NOMO-1 treated with dmso at 0.1 percent for 144 hours (cell line): ENCODE measurements at regions not wholly inside any gene's neighbourhood (a gene's known extent, or its start where the extent isn't known, plus 50 kb on each side); places are given as distances from the start of the nearest gene placed in this dataset.
"Not testable (repeated sequence)": the region's sequence is repeated elsewhere in the genome, so short reads cannot be mapped to it uniquely, and the experiment has no call there.

Experiments used
- DNase-seq: peaks from one replicate; lab custom pipeline; 2025; ENCODE audit not compliant: unreplicated experiment; lab: John Stamatoyannopoulos, UW

- no peak for DNase-seq
Observed at GRCh38 chr4:26173619-26174018, 147.2 kb upstream of the RBPJ start.

DNA sequence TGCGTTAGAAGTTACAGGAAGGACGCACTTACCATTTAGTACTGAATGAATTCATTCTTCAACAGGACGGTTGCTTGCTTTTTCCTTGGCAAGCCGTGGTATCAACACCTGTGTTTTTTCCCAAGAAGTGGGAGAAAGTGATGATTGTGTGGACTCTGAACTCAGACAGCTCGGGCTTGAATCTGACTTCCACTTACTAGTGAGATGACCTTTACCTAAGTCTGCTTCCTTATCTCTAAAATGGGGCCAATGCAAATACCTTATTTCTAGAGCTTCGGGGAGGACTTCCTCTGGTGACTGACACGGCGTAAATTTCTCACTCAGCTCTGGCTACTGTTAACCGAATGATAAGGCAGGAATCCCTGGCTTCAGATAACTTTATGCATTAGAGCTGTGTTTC lies 146.8 kb upstream of the RBPJ start:
- no peak for DNase-seq

GRCh38 chr4:26175006-26175786 lies 145.6 kb upstream of the RBPJ start:
- no peak for DNase-seq

DNA sequence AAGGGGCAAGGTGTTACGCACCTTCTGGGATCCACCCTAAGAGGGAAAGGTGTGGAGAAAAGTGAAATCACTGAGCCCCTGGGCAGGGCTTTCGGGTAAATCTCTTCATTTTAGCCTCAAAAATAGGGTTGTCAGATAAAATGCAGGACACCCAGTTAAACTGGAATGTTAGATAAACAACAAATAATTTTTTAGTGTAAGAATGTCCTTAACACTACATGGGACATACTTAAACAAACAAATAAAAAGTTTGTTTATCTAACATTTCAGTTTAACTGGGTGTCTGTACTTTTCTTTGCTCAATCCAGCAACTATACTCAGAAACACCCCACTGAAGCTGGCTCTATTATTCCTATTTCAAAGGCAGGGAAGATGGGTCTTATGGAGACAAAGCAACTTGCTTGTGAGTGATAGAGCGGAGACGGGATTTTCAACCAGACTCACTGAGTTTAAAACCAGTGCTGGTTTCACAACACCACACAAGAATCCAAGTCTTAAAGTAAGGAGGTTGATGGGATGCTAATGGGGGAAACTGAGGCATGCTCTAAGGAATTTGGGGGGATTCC lies 144.8 kb upstream of the RBPJ start:
- no peak for DNase-seq

DNA sequence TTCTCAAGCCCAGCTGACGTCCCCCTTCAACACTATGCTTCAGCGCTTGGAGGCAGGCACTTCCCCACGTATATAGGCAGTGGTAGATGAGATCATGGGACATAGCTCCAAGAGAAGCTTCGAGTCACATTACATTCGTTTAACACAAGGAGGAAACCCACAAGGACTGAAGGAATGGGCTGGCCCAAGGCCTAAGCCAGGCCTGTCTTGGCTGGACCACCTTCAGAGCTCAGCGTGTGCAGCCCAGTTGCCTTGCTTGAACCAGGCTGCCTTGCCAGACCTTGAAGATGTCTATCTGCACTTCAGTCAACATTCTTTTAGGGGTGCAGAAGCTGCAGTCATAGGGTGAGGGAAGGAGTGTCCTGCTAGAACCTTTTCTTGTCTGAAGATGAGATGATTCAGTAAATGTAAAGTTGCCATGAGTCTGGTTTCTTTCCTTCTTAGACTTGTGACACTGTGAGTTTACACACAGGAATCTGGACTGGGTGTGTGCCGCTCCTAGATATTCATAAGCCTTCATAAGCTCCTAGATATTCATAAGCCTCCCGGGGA lies 144.1 kb upstream of the RBPJ start:
- no peak for DNase-seq

GRCh38 chr4:26178854-26179253 lies 142.0 kb upstream of the RBPJ start:
- DNase-seq, result no peak

GRCh38 chr4:26179316-26179760 lies 141.5 kb upstream of the RBPJ start:
- DNase-seq, result no peak

GRCh38 chr4:26181616-26182015 lies 139.2 kb upstream of the RBPJ start:
- DNase-seq, result no peak

DNA sequence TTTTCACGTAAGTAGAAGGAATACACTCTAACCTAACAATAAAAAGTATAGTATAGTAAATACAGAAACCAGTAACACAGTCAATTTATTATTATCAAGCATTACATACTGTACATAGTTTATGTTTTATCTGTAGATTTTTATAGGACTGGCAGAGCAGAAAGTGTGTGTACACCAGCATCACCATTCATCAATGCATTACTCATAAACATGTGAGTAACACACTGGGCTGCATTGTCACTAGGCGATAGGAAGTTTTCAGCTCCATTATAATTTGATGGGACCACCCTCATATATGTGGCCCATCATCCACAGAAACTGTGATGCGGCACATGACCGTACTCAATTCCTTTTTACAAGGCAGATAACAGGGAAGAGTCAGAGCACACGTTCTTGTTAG lies 137.8 kb upstream of the RBPJ start:
- DNase-seq, result no peak

- no peak for DNase-seq
Observed at GRCh38 chr4:26185436-26185835, 135.4 kb upstream of the RBPJ start.

DNA sequence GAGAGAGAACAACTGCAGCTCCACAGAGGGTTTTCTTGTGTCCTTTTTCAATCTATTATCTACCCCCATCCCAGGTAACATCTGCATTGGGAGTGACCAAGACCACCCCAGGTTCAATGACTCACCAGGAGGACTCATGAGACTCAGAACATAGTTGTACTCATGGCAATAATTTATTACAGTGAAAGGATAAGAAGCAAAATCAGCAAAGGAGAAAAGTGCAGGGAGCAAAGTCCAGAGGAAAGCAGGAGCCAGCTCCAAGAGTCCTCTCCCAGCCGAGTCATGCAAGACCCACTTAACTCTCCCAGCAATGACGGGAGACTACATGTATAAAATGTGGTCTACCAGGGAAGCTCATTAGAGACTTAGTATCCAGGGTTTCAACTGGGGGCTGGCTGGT lies 129.5 kb upstream of the RBPJ start:
- no peak for DNase-seq

- DNase-seq, result no peak
Observed at GRCh38 chr4:26192899-26193869, 127.6 kb upstream of the RBPJ start.

DNA sequence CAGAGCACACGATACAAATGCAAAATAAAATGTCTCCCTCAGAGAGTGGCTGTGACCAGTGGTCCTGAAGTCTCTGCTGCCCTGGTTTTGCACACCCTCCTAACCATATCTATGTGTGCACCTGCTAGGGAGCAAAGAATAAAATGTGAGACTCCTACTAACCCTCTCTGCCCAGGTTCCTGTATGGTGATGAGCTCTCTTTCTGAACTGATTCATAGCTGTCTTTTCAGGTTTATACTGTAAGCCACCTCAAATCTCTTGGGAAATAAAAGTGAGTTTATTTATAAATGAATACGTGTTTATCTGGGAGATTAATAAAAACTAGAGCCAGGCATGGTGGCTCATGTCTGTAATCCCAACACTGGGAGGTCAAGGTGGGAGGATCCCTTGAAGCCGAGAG lies 126.0 kb upstream of the RBPJ start:
- no peak for DNase-seq

GRCh38 chr4:26196567-26196966 lies 124.2 kb upstream of the RBPJ start:
- DNase-seq, result no peak

GRCh38 chr4:26197018-26197779 lies 123.6 kb upstream of the RBPJ start:
- no peak for DNase-seq

GRCh38 chr4:26198931-26199330 lies 121.9 kb upstream of the RBPJ start:
- DNase-seq, result not testable (repeated sequence)

DNA sequence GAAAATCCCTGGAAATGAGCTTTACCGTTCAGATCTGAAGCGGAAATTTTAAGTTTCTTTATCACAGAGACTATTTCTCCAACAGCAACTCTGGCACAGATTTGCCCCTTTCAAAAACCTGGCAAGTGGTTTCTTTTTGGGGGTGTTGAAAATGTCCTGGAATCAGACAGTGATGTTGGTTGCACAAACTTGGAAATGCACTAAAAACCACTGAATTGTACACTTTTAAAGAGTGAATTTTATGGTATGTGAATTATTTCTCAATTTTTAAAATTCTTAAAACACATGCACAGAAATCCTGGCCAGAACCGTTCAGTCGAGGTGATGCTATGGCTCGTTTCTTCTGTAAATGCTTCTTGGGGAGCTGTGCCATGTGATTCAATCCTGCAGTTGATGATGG lies 121.2 kb upstream of the RBPJ start:
- no peak for DNase-seq

DNA sequence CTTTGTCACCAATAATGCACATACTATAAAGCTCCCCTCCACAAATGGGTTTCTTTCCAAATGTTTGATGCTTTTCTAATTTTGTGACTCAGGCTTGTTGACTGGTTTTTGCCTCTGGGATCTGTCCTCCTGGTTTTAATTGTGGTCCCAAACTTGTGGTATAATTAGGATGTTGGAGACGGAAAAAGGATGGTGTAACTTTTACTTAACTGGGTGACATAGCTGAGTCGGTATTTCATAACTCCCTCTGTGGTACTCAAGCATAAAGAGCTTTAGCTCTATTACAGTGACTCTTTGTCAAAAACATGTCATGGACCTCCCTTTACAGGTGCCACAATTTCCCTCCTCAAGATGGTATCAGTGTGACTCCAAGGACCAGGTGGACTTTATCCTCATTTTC lies 119.7 kb upstream of the RBPJ start:
- DNase-seq, result no peak

GRCh38 chr4:26204249-26204825 lies 116.5 kb upstream of the RBPJ start:
- DNase-seq, result no peak

DNA sequence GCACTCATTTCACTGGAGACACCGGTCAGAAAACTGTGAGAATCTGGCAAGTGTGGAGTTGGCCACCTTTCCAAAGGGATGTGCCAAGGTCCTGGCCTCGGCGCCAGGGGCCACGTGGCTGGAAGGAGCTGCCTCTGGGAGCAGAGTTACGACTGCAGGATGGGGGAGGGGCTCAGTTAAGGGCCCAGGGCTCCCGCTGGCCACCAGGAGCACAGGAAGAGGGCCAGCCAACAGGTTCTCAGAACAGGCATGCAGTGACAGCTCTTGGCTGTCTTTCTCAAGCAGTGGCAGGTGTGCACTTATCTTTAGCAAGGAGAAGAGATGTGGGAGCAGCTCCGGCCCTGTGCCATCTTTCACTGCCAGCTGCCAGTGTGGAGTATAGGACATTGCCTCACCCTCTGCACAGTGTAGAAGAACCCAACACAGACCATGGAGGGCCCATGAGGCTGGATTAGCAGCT lies 115.9 kb upstream of the RBPJ start:
- DNase-seq, result no peak
